GM15510 (cell line): ENCODE measurements at regions not wholly inside any gene's neighbourhood (a gene's known extent, or its start where the extent isn't known, plus 50 kb on each side); places are given as distances from the start of the nearest gene placed in this dataset.

Experiments
- POLR2A ChIP-seq: IDR thresholded peaks from 3 replicates; pipeline ENCODE4 v1.6.1; 2011; ENCODE audit warnings: borderline replicate concordance; ENCODE audit not compliant: insufficient read length; ENCODE audit errors: extremely low read depth

GRCh38 chr11:116415095-116415494 lies 357.7 kb downstream of the BUD13 start:
- no peak for TF ChIP-seq POLR2A

GRCh38 chr11:116414357-116414880 lies 358.4 kb downstream of the BUD13 start:
- no peak for TF ChIP-seq POLR2A

GRCh38 chr11:116413301-116414242 lies 359.2 kb downstream of the BUD13 start:
- no peak for TF ChIP-seq POLR2A

- no peak for TF ChIP-seq POLR2A
Observed at GRCh38 chr11:116412118-116412889, 360.5 kb downstream of the BUD13 start.

GRCh38 chr11:116409238-116409637 lies 363.5 kb downstream of the BUD13 start:
- no peak for TF ChIP-seq POLR2A

GRCh38 chr11:116406042-116406441 lies 366.7 kb downstream of the BUD13 start:
- no peak for TF ChIP-seq POLR2A

- TF ChIP-seq POLR2A, result no peak
Observed at GRCh38 chr11:116404462-116404798, 368.4 kb downstream of the BUD13 start.

GRCh38 chr11:116403794-116404461 lies 368.9 kb downstream of the BUD13 start:
- TF ChIP-seq POLR2A, result no peak

GRCh38 chr11:116400081-116400480 lies 372.7 kb downstream of the BUD13 start:
- TF ChIP-seq POLR2A, result no peak

- TF ChIP-seq POLR2A, result no peak
Observed at GRCh38 chr11:116397602-116398084, 375.1 kb downstream of the BUD13 start.

GRCh38 chr11:116396331-116396730 lies 376.5 kb downstream of the BUD13 start:
- no peak for TF ChIP-seq POLR2A

- TF ChIP-seq POLR2A, result no peak
Observed at GRCh38 chr11:116394022-116394421, 378.8 kb downstream of the BUD13 start.

GRCh38 chr11:116390963-116391362 lies 381.8 kb downstream of the BUD13 start:
- no peak for TF ChIP-seq POLR2A

- TF ChIP-seq POLR2A, result no peak
Observed at GRCh38 chr11:116388146-116388545, 384.6 kb downstream of the BUD13 start.

GRCh38 chr11:116387641-116388040 lies 385.1 kb downstream of the BUD13 start:
- TF ChIP-seq POLR2A, result no peak

GRCh38 chr11:116386118-116386699 lies 386.6 kb downstream of the BUD13 start:
- TF ChIP-seq POLR2A, result no peak
